ENCODE measurements at regions not wholly inside any gene's neighbourhood (a gene's known extent, or its start where the extent isn't known, plus 50 kb on each side); places are given as distances from the start of the nearest gene placed in this dataset.

- TF ChIP-seq ZFP3 (CRISPR knock-in tag; IDR thresholded peaks at IDR 0.05), result no peak
- no peak for TF ChIP-seq PPARA (CRISPR knock-in tag; IDR thresholded peaks at IDR 0.05; ENCODE audit: borderline replicate concordance)
- TF ChIP-seq CSRNP3 (CRISPR knock-in tag; IDR thresholded peaks at IDR 0.05), result no peak
- no peak for TF ChIP-seq ZNF565 (CRISPR knock-in tag; conservative IDR thresholded peaks at IDR 0.05; ENCODE audit: low read depth)
Observed at GRCh38 chr4:136032391-136032790, 1499.9 kb downstream of the PCDH18 start.

Measured in SK-N-SH treated with all-trans-retinoic acid at 6 μM for 48 hours (cell line).